ENCODE measurements at regions not wholly inside any gene's neighbourhood (a gene's known extent, or its start where the extent isn't known, plus 50 kb on each side); places are given as distances from the start of the nearest gene placed in this dataset.

DNA sequence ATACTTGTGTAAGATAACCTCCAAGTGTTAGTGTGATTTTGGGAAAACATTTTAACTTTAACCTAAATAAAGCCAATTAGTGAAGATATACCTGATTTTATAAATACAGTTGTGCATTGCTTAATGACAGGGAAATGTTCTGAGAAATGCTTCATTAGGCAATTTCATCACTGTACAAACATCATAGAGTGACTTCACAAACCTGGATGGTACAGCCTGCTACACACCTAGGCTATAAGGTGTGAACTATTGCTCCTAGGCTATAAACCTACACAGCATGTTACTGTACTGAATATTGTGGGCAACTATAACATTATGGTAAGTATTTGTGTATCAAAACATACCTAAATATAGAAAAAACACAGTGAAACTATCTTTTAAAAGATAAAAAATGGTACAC, 166.8 kb upstream of the TARS1 start:
- TF ChIP-seq ZNF778 (CRISPR knock-in tag; IDR thresholded peaks at IDR 0.05), result no peak
- no peak for TF ChIP-seq TCF7 (IDR thresholded peaks at IDR 0.05; ENCODE audit: borderline replicate concordance)
- TF ChIP-seq PURB (CRISPR knock-in tag; IDR thresholded peaks at IDR 0.05; ENCODE audit: low read depth), result no peak
- TF ChIP-seq GTF2A2 (tag; IDR thresholded peaks at IDR 0.05), result no peak
- TF ChIP-seq HDAC8 (tag; IDR thresholded peaks at IDR 0.05), result no peak
- TF ChIP-seq, protein P1, sequence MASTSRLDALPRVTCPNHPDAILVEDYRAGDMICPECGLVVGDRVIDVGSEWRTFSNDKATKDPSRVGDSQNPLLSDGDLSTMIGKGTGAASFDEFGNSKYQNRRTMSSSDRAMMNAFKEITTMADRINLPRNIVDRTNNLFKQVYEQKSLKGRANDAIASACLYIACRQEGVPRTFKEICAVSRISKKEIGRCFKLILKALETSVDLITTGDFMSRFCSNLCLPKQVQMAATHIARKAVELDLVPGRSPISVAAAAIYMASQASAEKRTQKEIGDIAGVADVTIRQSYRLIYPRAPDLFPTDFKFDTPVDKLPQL (IDR thresholded peaks at IDR 0.05; ENCODE audit: extremely low read depth, insufficient read length), result no peak
- TF ChIP-seq PPARD (CRISPR knock-in tag; IDR thresholded peaks at IDR 0.05), result no peak
- TF ChIP-seq KHSRP (IDR thresholded peaks at IDR 0.05), result no peak
- TF ChIP-seq, protein P2, sequence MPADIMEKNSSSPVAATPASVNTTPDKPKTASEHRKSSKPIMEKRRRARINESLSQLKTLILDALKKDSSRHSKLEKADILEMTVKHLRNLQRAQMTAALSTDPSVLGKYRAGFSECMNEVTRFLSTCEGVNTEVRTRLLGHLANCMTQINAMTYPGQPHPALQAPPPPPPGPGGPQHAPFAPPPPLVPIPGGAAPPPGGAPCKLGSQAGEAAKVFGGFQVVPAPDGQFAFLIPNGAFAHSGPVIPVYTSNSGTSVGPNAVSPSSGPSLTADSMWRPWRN (IDR thresholded peaks at IDR 0.05; ENCODE audit: low read depth), result no peak
- TF ChIP-seq POLR2B (IDR thresholded peaks at IDR 0.05; ENCODE audit: low read depth, partially characterized antibody), result no peak
- no peak for TF ChIP-seq FOXM1 (IDR thresholded peaks at IDR 0.05; ENCODE audit: low read depth)
- no peak for TF ChIP-seq FOXM1 (CRISPR knock-in tag; IDR thresholded peaks at IDR 0.05; ENCODE audit: low read depth)
- TF ChIP-seq YY1 (IDR thresholded peaks at IDR 0.05; ENCODE audit: borderline replicate concordance in 1 of 3, control insufficient read depth in 1 of 3, extremely low read depth in 1 of 3, insufficient read depth in 3 of 3, insufficient read length in 1 of 3, insufficient replicate concordance in 2 of 3, low read depth in 1 of 3, low read length in 2 of 3), result no peak
- TF ChIP-seq, protein P3, sequence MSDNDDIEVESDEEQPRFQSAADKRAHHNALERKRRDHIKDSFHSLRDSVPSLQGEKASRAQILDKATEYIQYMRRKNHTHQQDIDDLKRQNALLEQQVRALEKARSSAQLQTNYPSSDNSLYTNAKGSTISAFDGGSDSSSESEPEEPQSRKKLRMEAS (CRISPR knock-in tag; IDR thresholded peaks at IDR 0.05), result no peak
- no peak for TF ChIP-seq PTTG1 (tag; IDR thresholded peaks at IDR 0.05; ENCODE audit: low read depth)
- no peak for TF ChIP-seq NRF1 (conservative IDR thresholded peaks at IDR 0.05 in 1 of 2, IDR thresholded peaks at IDR 0.05 in 1 of 2)
- CTCF ChIA-PET (ENCODE audit: low intra/inter-chr PET ratio), result no interaction called here
- Histone ChIP-seq H2AFZ (ENCODE audit: low read depth, low read length) (no peak overlapping the region), H3K4me1 (replicated peaks in 1 of 2; ENCODE audit: control insufficient read depth in 2 of 2, insufficient read depth in 2 of 2, low read length in 2 of 2) (no peaks in the 10 kb centered on the region), H3K27ac (ENCODE audit: extremely low read depth, low read depth, low read length) (no peak overlapping the region), H3K36me3 (ENCODE audit: control insufficient read depth, insufficient read depth, low read length) (no peaks in the 10 kb centered on the region), H3K27me3 (ENCODE audit: control insufficient read depth in 2 of 2, insufficient read depth in 2 of 2, low read length in 2 of 2) (no peaks in the 10 kb centered on the region), H3K9me1 (ENCODE audit: control insufficient read depth, insufficient read depth, low read length) (no peaks in the 10 kb centered on the region), H3K79me2 (ENCODE audit: control insufficient read depth, insufficient read depth, low read length) (no peaks in the 10 kb centered on the region), H3K4me3 (no peak overlapping the region), H3K9me3 (replicated peaks; ENCODE audit: control insufficient read depth, insufficient read depth, low read depth, low read length) (no peaks in the 10 kb centered on the region), H3K9ac (ENCODE audit: insufficient read depth in 1 of 2, low read depth in 2 of 2, low read length in 2 of 2) (no peak overlapping the region), H4K20me1 (replicated peaks; ENCODE audit: control insufficient read depth, insufficient read depth, low read length) (no peaks in the 10 kb centered on the region), H3K4me2 (ENCODE audit: insufficient read depth, low read length) (no peak overlapping the region)
- no peak for DNase-seq (ENCODE audit: extremely low read depth in 1 of 4, low spot score in 3 of 4)
- POLR2A ChIA-PET, result no interaction called here
- BruUV-seq (replicated peaks), result no TSS peak
- FAIRE-seq, result no peak
- intact Hi-C loops (cut with micrococcal nuclease) (no loop called here), in situ Hi-C loops (cut with MboI) (no loop called here)
- ATAC-seq, result no peak
